LHCN-M2 (cell line): ENCODE measurements at regions not wholly inside any gene's neighbourhood (a gene's known extent, or its start where the extent isn't known, plus 50 kb on each side); places are given as distances from the start of the nearest gene placed in this dataset.

Experiments used
- DNase-seq: peaks from one replicate; pipeline ENCODE4 v3.0.0-alpha.2; 2012; ENCODE audit warnings: low read depth

- DNase-seq = peak; percentile 70
Observed at GRCh38 chr16:87062569-87063442, 254.4 kb downstream of the C16orf95 start.

- no peak for DNase-seq
Observed at GRCh38 chr16:87063543-87063942, 253.6 kb downstream of the C16orf95 start.

GRCh38 chr16:87064731-87065445, 252.3 kb downstream of the C16orf95 start:
- DNase-seq = no peak

- no peak for DNase-seq
Observed at GRCh38 chr16:87065446-87066132, 251.6 kb downstream of the C16orf95 start.

GRCh38 chr16:87066133-87067002, 250.8 kb downstream of the C16orf95 start:
- DNase-seq = no peak

GRCh38 chr16:87067003-87067556, 250.1 kb downstream of the C16orf95 start:
- no peak for DNase-seq

- DNase-seq = no peak
Observed at GRCh38 chr16:87067836-87068761, 249.1 kb downstream of the C16orf95 start.

GRCh38 chr16:87068762-87069150, 248.4 kb downstream of the C16orf95 start:
- DNase-seq = no peak

- DNase-seq = no peak
Observed at GRCh38 chr16:87070657-87071056, 246.5 kb downstream of the C16orf95 start.

GRCh38 chr16:87072101-87072500, 245.1 kb downstream of the C16orf95 start:
- no peak for DNase-seq

- no peak for DNase-seq
Observed at GRCh38 chr16:87074641-87075318, 242.4 kb downstream of the C16orf95 start.

GRCh38 chr16:87075319-87075860, 241.8 kb downstream of the C16orf95 start:
- DNase-seq = no peak

- no peak for DNase-seq
Observed at GRCh38 chr16:87076331-87076949, 240.8 kb downstream of the C16orf95 start.

- DNase-seq = peak; percentile 58
Observed at GRCh38 chr16:87076950-87077749, 240.0 kb downstream of the C16orf95 start.

GRCh38 chr16:87077750-87078127, 239.5 kb downstream of the C16orf95 start:
- no peak for DNase-seq

- no peak for DNase-seq
Observed at GRCh38 chr16:87080571-87081167, 236.5 kb downstream of the C16orf95 start.

- no peak for DNase-seq
Observed at GRCh38 chr16:87085441-87085840, 231.8 kb downstream of the C16orf95 start.
